PC-3 (cell line): ENCODE measurements at regions not wholly inside any gene's neighbourhood (a gene's known extent, or its start where the extent isn't known, plus 50 kb on each side); places are given as distances from the start of the nearest gene placed in this dataset.

Experiments
- ATAC-seq: fragments of 200-7000 bp; cut with Tn5 transposase; 2 replicates; pipeline ENCODE4 v1.9.1; 2020; ENCODE audit warnings: mild to moderate bottlenecking, moderate library complexity
- BruUV-seq: library from RNA; stranded (reverse); fragments of 400-500 nt; replicated peaks from 2 replicates; lab custom pipeline; 2021; lab: Mats Ljungman, UMichigan
- CTCF ChIA-PET: fragments of 300-600 bp; sonication (Branson Sonifier 250); formaldehyde crosslinking; loops from one replicate; lab custom pipeline; 2022; ENCODE audit warnings: antibody characterized with exemption; lab: Charles Lee
- POLR2A ChIA-PET: fragments of 300-600 bp; sonication (Branson Sonifier 250); formaldehyde crosslinking; loops from one replicate; lab custom pipeline; 2022; ENCODE audit warnings: antibody characterized with exemption; ENCODE audit not compliant: unreplicated experiment; lab: Charles Lee
- DNase-seq: peaks from one replicate; pipeline ENCODE4 v3.0.0-alpha.2; 2015
- H2AFZ ChIP-seq: fragments of 300-600 bp; sonication (generic); 2 replicates; pipeline ENCODE4 v1.6.0; 2016; ENCODE audit warnings: antibody characterized with exemption, low read length
- H3F3A ChIP-seq: fragments of 300-600 bp; sonication (generic); one replicate; pipeline ENCODE4 v1.6.0; 2017; ENCODE audit warnings: antibody characterized with exemption, low read length, control low read depth, mild to moderate bottlenecking; ENCODE audit not compliant: unreplicated experiment
- H3K27ac ChIP-seq: fragments of 300-600 bp; sonication (generic); 2 replicates; pipeline ENCODE4 v1.5.1; 2016; ENCODE audit warnings: mild to moderate bottlenecking, low read length
- H3K27me3 ChIP-seq: fragments of 300-600 bp; sonication (generic); 2 replicates; pipeline ENCODE4 v1.6.1; 2016; ENCODE audit warnings: low read length, mixed read lengths
- H3K36me3 ChIP-seq: fragments of 300-600 bp; sonication (generic); 2 replicates; pipeline ENCODE4 v1.6.1; 2016; ENCODE audit warnings: low read depth, mixed run types, low read length, mixed read lengths
- H3K4me1 ChIP-seq: fragments of 300-600 bp; sonication (generic); 2 replicates; pipeline ENCODE4 v1.5.1; 2016; ENCODE audit warnings: low read length; ENCODE audit not compliant: insufficient read depth
- H3K4me2 ChIP-seq: fragments of 300-600 bp; sonication (generic); 2 replicates; pipeline ENCODE4 v1.6.0; 2016; ENCODE audit warnings: low read length
- H3K4me3 ChIP-seq: fragments of 300-600 bp; sonication (generic); 2 replicates; pipeline ENCODE4 v1.5.1; 2016; ENCODE audit warnings: mild to moderate bottlenecking, low read length, mixed read lengths
- H3K79me2 ChIP-seq: fragments of 300-600 bp; sonication (generic); 2 replicates; pipeline ENCODE4 v1.6.1; 2017; ENCODE audit warnings: low read length, mixed read lengths
- H3K9ac ChIP-seq: fragments of 300-600 bp; sonication (generic); 2 replicates; pipeline ENCODE4 v1.6.0; 2016; ENCODE audit warnings: mild to moderate bottlenecking, low read length
- H3K9me2 ChIP-seq: fragments of 300-600 bp; sonication (generic); replicated peaks from 2 replicates; pipeline ENCODE4 v1.6.1; 2016; ENCODE audit warnings: mixed run types, low read length, mixed read lengths
- H3K9me3 ChIP-seq: fragments of 300-600 bp; sonication (generic); 2 replicates; pipeline ENCODE4 v1.6.1; 2016; ENCODE audit warnings: low read length, mixed read lengths
- H4K20me1 ChIP-seq: fragments of 300-600 bp; sonication (generic); 2 replicates; pipeline ENCODE4 v1.6.1; 2016; ENCODE audit warnings: low read length, mixed read lengths
- EZH2 ChIP-seq: fragments of 300-600 bp; sonication (generic); IDR thresholded peaks from one replicate; pipeline ENCODE4 v1.6.1; 2017; ENCODE audit warnings: antibody characterized with exemption, mild to moderate bottlenecking, low read length; ENCODE audit not compliant: unreplicated experiment
- EZH2phosphoT487 ChIP-seq: fragments of 300-600 bp; sonication (generic); IDR thresholded peaks from 2 replicates; pipeline ENCODE4 v1.6.1; 2018; ENCODE audit warnings: mild to moderate bottlenecking, antibody characterized with exemption, low read length, borderline replicate concordance
- intact Hi-C: fragments of 100-400 bp; cut with micrococcal nuclease; formaldehyde crosslinking; loops from 2 replicates; pipeline ENCODE4 v1.9.0; 2023
- TF ChIP-seq, protein P1 (sequence below): fragments of 300-600 bp; sonication (generic); conservative IDR thresholded peaks from 2 replicates; pipeline ENCODE4 v1.5.1; 2017; ENCODE audit warnings: antibody characterized with exemption, low read depth, mild to moderate bottlenecking, low read length

DNA sequence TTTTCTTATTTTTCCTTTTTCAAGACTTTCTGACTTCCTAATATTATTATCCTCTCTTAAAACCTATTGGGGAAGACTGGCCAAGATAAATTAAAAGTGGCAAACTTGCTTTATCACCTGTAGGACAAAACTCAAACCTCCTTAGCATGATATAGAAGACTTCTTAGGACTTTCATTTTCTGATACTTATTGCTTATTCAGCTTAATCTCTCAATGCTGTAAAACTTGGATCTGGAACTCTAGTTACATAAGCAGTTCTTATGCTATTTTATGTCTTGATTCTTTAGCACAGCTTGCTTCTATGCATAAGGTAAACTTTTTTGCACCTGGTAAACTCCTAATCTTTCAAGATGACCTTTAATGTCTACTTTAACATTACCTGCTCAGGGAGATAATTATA lies 382.3 kb upstream of the LRRC7 start:
- DNase-seq, result no peak
- Histone ChIP-seq H4K20me1 (no peaks in the 10 kb centered on the region), H3K9me2 (no peaks in the 10 kb centered on the region), H3K9ac (no peak overlapping the region), H3K9me3 (no peaks in the 10 kb centered on the region), H3F3A (no peaks in the 10 kb centered on the region), H3K4me3 (no peak overlapping the region), H3K36me3 (no peaks in the 10 kb centered on the region), H3K4me1 (no peaks in the 10 kb centered on the region), H3K27ac (no peak overlapping the region), H3K27me3 (no peaks in the 10 kb centered on the region), H2AFZ (no peak overlapping the region), H3K4me2 (no peak overlapping the region), H3K79me2 (no peaks in the 10 kb centered on the region)
- intact Hi-C loops, result no loop called here
- POLR2A ChIA-PET, result no interaction called here
- no TSS peak for BruUV-seq
- CTCF ChIA-PET, result no interaction called here
- no peak for TF ChIP-seq EZH2
- TF ChIP-seq, protein P1, sequence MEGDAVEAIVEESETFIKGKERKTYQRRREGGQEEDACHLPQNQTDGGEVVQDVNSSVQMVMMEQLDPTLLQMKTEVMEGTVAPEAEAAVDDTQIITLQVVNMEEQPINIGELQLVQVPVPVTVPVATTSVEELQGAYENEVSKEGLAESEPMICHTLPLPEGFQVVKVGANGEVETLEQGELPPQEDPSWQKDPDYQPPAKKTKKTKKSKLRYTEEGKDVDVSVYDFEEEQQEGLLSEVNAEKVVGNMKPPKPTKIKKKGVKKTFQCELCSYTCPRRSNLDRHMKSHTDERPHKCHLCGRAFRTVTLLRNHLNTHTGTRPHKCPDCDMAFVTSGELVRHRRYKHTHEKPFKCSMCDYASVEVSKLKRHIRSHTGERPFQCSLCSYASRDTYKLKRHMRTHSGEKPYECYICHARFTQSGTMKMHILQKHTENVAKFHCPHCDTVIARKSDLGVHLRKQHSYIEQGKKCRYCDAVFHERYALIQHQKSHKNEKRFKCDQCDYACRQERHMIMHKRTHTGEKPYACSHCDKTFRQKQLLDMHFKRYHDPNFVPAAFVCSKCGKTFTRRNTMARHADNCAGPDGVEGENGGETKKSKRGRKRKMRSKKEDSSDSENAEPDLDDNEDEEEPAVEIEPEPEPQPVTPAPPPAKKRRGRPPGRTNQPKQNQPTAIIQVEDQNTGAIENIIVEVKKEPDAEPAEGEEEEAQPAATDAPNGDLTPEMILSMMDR, result no peak
- TF ChIP-seq EZH2phosphoT487, result no peak
- ATAC-seq, result no peak

DNA sequence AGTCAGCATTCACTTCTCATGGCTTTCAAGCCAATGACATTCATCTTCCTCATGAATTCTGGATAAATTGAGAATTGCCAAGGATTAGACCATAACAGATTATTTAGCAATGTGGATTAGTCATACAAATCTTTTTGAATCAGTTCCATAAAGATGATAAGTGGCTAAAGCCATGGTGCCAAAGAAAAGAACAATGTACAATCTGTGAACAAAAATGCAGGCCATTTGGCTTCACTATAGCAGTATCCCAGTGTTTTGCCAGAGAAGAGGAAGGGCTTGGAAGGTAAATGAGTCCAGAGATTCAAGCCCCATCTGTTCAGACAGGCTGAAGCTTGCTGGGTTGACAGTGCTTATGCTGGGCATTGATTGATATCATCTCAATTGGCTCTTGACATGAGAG lies 376.4 kb upstream of the LRRC7 start:
- POLR2A ChIA-PET, result no interaction called here
- intact Hi-C loops, result no loop called here

DNA sequence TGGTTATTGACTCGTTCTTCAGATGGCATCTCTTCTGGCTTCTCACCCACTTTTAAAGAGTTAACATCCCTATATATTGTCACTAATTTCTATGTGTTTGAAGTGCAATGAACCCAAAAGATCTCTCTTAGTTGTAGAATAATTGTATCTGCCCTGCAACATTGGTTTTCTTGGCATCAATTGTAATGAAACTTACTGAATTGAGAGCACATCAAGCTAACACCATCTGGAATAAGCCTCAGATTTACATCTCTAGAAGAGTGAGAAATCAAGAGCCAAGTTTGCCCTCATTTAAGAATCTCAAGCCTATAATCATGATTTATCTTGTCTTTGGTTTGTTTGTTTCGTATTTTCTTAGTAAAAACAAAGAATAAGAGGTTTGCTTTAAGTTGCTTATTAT lies 372.6 kb upstream of the LRRC7 start:
- no peaks in the 10 kb centered on the region for H3K9me3 ChIP-seq
- H3K27me3 ChIP-seq, result no peaks in the 10 kb centered on the region
- no peaks in the 10 kb centered on the region for H3K9me2 ChIP-seq
- no peak overlapping the region for H3K27ac ChIP-seq
- H3K9ac ChIP-seq, result no peak overlapping the region
- ChIA-PET POLR2A (no interaction called here), CTCF (no interaction called here)
- H3F3A ChIP-seq, result no peaks in the 10 kb centered on the region
- no peak overlapping the region for H3K4me3 ChIP-seq
- TF ChIP-seq EZH2 (no peak), EZH2phosphoT487 (no peak)
- TF ChIP-seq, protein P1, result no peak
- H3K79me2 ChIP-seq, result no peaks in the 10 kb centered on the region
- H3K4me1 ChIP-seq, result no peaks in the 10 kb centered on the region
- DNase-seq, result no peak
- H3K4me2 ChIP-seq, result no peak overlapping the region
- H2AFZ ChIP-seq, result no peak overlapping the region
- intact Hi-C loops, result no loop called here
- H4K20me1 ChIP-seq, result no peaks in the 10 kb centered on the region
- H3K36me3 ChIP-seq, result no peaks in the 10 kb centered on the region
- ATAC-seq, result no peak
- no TSS peak for BruUV-seq

More for the DNA sequence above, 376.4 kb upstream of the LRRC7 start:
- no peak for DNase-seq
- Histone ChIP-seq H3K9ac (no peak overlapping the region), H3K4me2 (no peak overlapping the region), H3K4me3 (no peak overlapping the region), H3K9me3 (no peaks in the 10 kb centered on the region), H3F3A (no peaks in the 10 kb centered on the region), H4K20me1 (no peaks in the 10 kb centered on the region), H3K27me3 (no peaks in the 10 kb centered on the region), H2AFZ (no peak overlapping the region), H3K9me2 (no peaks in the 10 kb centered on the region), H3K36me3 (no peaks in the 10 kb centered on the region), H3K4me1 (no peaks in the 10 kb centered on the region), H3K27ac (no peak overlapping the region), H3K79me2 (no peaks in the 10 kb centered on the region)
- CTCF ChIA-PET, result no interaction called here
- TF ChIP-seq EZH2, result no peak
- TF ChIP-seq, protein P1, result no peak
- TF ChIP-seq EZH2phosphoT487, result no peak
- no TSS peak for BruUV-seq
- ATAC-seq, result no peak
